WTC11 (cell line): ENCODE measurements at regions not wholly inside any gene's neighbourhood (a gene's known extent, or its start where the extent isn't known, plus 50 kb on each side); places are given as distances from the start of the nearest gene placed in this dataset.

Experiments used
- ATF3 ChIP-seq: sonication (generic); formaldehyde crosslinking; conservative IDR thresholded peaks from 2 replicates; pipeline ENCODE4 v1.8.1; 2022; ENCODE audit warnings: mild to moderate bottlenecking, missing genetic modification reagents
- CREB1 ChIP-seq: sonication (generic); formaldehyde crosslinking; IDR thresholded peaks from 2 replicates; pipeline ENCODE4 v1.8.0; 2023; ENCODE audit warnings: mild to moderate bottlenecking, missing genetic modification reagents
- CREM ChIP-seq: sonication (generic); formaldehyde crosslinking; IDR thresholded peaks from 2 replicates; pipeline ENCODE4 v1.8.1; 2022; ENCODE audit warnings: mild to moderate bottlenecking, missing genetic modification reagents, moderate library complexity
- CTCF ChIP-seq: fragments of 200-600 bp; IDR thresholded peaks from 2 replicates; pipeline ENCODE4 v1.8.0; 2022; ENCODE audit warnings: antibody characterized with exemption
- E2F5 ChIP-seq: sonication (generic); formaldehyde crosslinking; IDR thresholded peaks from 2 replicates; pipeline ENCODE4 v1.8.1; 2022; ENCODE audit warnings: mild to moderate bottlenecking, moderate library complexity, missing genetic modification reagents
- IRF2 ChIP-seq: sonication (generic); formaldehyde crosslinking; IDR thresholded peaks from 2 replicates; pipeline ENCODE4 v1.8.0; 2022; ENCODE audit warnings: low read depth, missing genetic modification reagents, borderline replicate concordance
- JAZF1 ChIP-seq: fragments of 250-450 bp; sonication (Bioruptor Pico); IDR thresholded peaks from 2 replicates; pipeline ENCODE4 v1.9.0; 2021; ENCODE audit warnings: moderate library complexity, mild to moderate bottlenecking, inconsistent platforms
- MAX ChIP-seq: sonication (generic); formaldehyde crosslinking; IDR thresholded peaks from 2 replicates; pipeline ENCODE4 v1.8.0; 2022; ENCODE audit warnings: mild to moderate bottlenecking, missing genetic modification reagents
- SP1 ChIP-seq: sonication (generic); formaldehyde crosslinking; conservative IDR thresholded peaks from 2 replicates; pipeline ENCODE4 v1.8.1; 2022; ENCODE audit warnings: missing genetic modification reagents
- TEAD4 ChIP-seq: sonication (generic); formaldehyde crosslinking; IDR thresholded peaks from 2 replicates; pipeline ENCODE4 v1.8.0; 2022; ENCODE audit warnings: mild to moderate bottlenecking, missing genetic modification reagents
- ZNF121 ChIP-seq: sonication (generic); formaldehyde crosslinking; IDR thresholded peaks from 2 replicates; pipeline ENCODE4 v1.8.0; 2023; ENCODE audit warnings: missing genetic modification reagents
- ZNF416 ChIP-seq: fragments of 250-450 bp; sonication (Bioruptor Pico); IDR thresholded peaks from 2 replicates; pipeline ENCODE4 v1.9.0; 2021; ENCODE audit warnings: mild to moderate bottlenecking, inconsistent platforms
- TF ChIP-seq, protein P1 (sequence below): sonication (generic); formaldehyde crosslinking; IDR thresholded peaks from 2 replicates; pipeline ENCODE4 v1.8.1; 2022; ENCODE audit warnings: missing genetic modification reagents, borderline replicate concordance

GRCh38 chr6:18748314-18748713 is 361.2 kb downstream of the RNF144B start:
- no peak for TF ChIP-seq CTCF
- TF ChIP-seq ATF3: no peak
- TF ChIP-seq, protein P1, sequence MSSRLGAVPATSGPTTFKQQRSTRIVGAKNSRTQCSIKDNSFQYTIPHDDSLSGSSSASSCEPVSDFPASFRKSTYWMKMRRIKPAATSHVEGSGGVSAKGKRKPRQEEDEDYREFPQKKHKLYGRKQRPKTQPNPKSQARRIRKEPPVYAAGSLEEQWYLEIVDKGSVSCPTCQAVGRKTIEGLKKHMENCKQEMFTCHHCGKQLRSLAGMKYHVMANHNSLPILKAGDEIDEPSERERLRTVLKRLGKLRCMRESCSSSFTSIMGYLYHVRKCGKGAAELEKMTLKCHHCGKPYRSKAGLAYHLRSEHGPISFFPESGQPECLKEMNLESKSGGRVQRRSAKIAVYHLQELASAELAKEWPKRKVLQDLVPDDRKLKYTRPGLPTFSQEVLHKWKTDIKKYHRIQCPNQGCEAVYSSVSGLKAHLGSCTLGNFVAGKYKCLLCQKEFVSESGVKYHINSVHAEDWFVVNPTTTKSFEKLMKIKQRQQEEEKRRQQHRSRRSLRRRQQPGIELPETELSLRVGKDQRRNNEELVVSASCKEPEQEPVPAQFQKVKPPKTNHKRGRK (CRISPR knock-in tag): no peak
- no peak for TF ChIP-seq CREB1 (CRISPR knock-in tag)
- no peak for TF ChIP-seq E2F5
- no peak for TF ChIP-seq ZNF416 (CRISPR knock-in tag)
- no peak for TF ChIP-seq JAZF1
- no peak for TF ChIP-seq ZNF121 (CRISPR knock-in tag)
- no peak for TF ChIP-seq MAX (CRISPR knock-in tag)
- TF ChIP-seq SP1 (CRISPR knock-in tag): no peak
- TF ChIP-seq TEAD4 (CRISPR knock-in tag): no peak
- no peak for TF ChIP-seq CREM (CRISPR knock-in tag)
- no peak for TF ChIP-seq IRF2 (CRISPR knock-in tag)
